HepG2 (cell line): ENCODE measurements at regions not wholly inside any gene's neighbourhood (a gene's known extent, or its start where the extent isn't known, plus 50 kb on each side); places are given as distances from the start of the nearest gene placed in this dataset.

ENCODE experiments used
- ASH2L ChIP-seq: fragments of 300-600, 200-600 bp; sonication (generic); IDR thresholded peaks from 2 replicates; pipeline ENCODE4 v1.7.0; 2017; ENCODE audit warnings: low read depth, mild to moderate bottlenecking, moderate library complexity, mixed read lengths, low read length; ENCODE audit not compliant: insufficient read length
- CREB1 ChIP-seq, 2 experiments: fragments of 450-650 bp in 1 of 2; IDR thresholded peaks; 2 replicates each; pipeline ENCODE4 v1.6.1; 2016 to 2017; ENCODE audit warnings: control low read depth in 1 of 2, mild to moderate bottlenecking in 1 of 2, missing compliant biosample characterization in 1 of 2, missing genetic modification characterization in 1 of 2
- CTCF ChIP-seq: sonication (generic); formaldehyde crosslinking; IDR thresholded peaks from 2 replicates; pipeline ENCODE4 v1.5.0; 2020; ENCODE audit warnings: mild to moderate bottlenecking, missing genetic modification reagents, moderate library complexity
- MEIS2 ChIP-seq: sonication (generic); formaldehyde crosslinking; IDR thresholded peaks from 2 replicates; pipeline ENCODE4 v1.9.0; 2021; ENCODE audit warnings: mild to moderate bottlenecking, missing genetic modification reagents
- POLR2A ChIP-seq, 2 experiments: IDR thresholded peaks; 2 replicates each; pipeline ENCODE4 v1.6.1; 2011; ENCODE audit warnings: low read depth in 2 of 2, low read length in 2 of 2, mild to moderate bottlenecking in 1 of 2, moderate library complexity in 1 of 2; ENCODE audit not compliant: insufficient read depth in 1 of 2
- POLR2AphosphoS5 ChIP-seq: IDR thresholded peaks from 2 replicates; pipeline ENCODE4 v1.6.1; 2012; ENCODE audit warnings: low read depth, low read length
- SUZ12 ChIP-seq: fragments of 150-350 bp; IDR thresholded peaks from 2 replicates; pipeline ENCODE4 v1.6.1; 2014; ENCODE audit warnings: low read depth, low read length
- YY1 ChIP-seq: IDR thresholded peaks from 2 replicates; pipeline ENCODE4 v1.6.1; 2011; ENCODE audit warnings: low read length, low read depth, moderate library complexity, mild to moderate bottlenecking; ENCODE audit not compliant: insufficient read depth, insufficient replicate concordance
- ZNF138 ChIP-seq: sonication (generic); formaldehyde crosslinking; IDR thresholded peaks from 2 replicates; pipeline ENCODE4 v1.5.0; 2020; ENCODE audit warnings: mild to moderate bottlenecking, low read depth, missing genetic modification reagents
- TF ChIP-seq, protein P1 (sequence below): IDR thresholded peaks from 2 replicates; pipeline ENCODE4 v1.6.1; 2016; ENCODE audit warnings: low read depth, control low read depth

DNA sequence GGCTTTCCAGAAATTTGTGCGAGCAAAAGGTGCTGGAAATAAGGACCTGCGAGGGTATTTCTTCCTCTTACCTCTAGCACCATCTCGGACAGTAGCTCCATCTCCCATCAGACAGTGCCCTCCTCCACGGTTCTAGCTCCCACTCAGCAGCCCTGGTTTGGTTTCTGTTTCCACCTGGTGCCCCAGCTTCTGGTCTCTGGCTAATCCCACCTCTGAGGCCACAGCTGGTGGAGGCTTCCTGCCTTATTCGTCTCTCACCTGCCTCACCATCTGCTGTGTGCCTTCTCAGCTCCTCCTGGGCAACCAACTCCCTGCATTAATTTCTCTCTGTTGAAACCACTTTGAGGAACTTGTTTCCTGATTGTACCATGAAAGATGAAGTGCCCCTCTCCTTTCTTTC, 162.4 kb upstream of the CDYL start:
- TF ChIP-seq POLR2A (IDR thresholded peaks at IDR 0.05; ENCODE audit: insufficient read depth in 1 of 2, low read depth in 2 of 2, low read length in 2 of 2) (no peak), CREB1 (IDR thresholded peaks at IDR 0.05) (no peak), CREB1 (CRISPR knock-in tag; IDR thresholded peaks at IDR 0.05) (no peak), CTCF (CRISPR knock-in tag) (no peak), SUZ12 (no peak), ASH2L (no peak), ZNF138 (no peak), YY1 (no peak), POLR2AphosphoS5 (no peak), MEIS2 (CRISPR knock-in tag) (no peak)
- TF ChIP-seq, protein P1, sequence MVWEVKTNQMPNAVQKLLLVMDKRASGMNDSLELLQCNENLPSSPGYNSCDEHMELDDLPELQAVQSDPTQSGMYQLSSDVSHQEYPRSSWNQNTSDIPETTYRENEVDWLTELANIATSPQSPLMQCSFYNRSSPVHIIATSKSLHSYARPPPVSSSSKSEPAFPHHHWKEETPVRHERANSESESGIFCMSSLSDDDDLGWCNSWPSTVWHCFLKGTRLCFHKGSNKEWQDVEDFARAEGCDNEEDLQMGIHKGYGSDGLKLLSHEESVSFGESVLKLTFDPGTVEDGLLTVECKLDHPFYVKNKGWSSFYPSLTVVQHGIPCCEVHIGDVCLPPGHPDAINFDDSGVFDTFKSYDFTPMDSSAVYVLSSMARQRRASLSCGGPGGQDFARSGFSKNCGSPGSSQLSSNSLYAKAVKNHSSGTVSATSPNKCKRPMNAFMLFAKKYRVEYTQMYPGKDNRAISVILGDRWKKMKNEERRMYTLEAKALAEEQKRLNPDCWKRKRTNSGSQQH (CRISPR knock-in tag), result no peak
